GM10266 (cell line): ENCODE measurements at regions not wholly inside any gene's neighbourhood (a gene's known extent, or its start where the extent isn't known, plus 50 kb on each side); places are given as distances from the start of the nearest gene placed in this dataset.

Experiments
- DNase-seq: peaks from one replicate; pipeline ENCODE4 v3.0.0; 2012; ENCODE audit errors: extremely low spot score
- TF ChIP-seq, protein P1 (sequence below): IDR thresholded peaks from 2 replicates; pipeline ENCODE4 v1.5.1; 2012; ENCODE audit warnings: mild to moderate bottlenecking, low read depth; ENCODE audit not compliant: control insufficient read depth, insufficient read depth; ENCODE audit errors: missing control alignments

DNA sequence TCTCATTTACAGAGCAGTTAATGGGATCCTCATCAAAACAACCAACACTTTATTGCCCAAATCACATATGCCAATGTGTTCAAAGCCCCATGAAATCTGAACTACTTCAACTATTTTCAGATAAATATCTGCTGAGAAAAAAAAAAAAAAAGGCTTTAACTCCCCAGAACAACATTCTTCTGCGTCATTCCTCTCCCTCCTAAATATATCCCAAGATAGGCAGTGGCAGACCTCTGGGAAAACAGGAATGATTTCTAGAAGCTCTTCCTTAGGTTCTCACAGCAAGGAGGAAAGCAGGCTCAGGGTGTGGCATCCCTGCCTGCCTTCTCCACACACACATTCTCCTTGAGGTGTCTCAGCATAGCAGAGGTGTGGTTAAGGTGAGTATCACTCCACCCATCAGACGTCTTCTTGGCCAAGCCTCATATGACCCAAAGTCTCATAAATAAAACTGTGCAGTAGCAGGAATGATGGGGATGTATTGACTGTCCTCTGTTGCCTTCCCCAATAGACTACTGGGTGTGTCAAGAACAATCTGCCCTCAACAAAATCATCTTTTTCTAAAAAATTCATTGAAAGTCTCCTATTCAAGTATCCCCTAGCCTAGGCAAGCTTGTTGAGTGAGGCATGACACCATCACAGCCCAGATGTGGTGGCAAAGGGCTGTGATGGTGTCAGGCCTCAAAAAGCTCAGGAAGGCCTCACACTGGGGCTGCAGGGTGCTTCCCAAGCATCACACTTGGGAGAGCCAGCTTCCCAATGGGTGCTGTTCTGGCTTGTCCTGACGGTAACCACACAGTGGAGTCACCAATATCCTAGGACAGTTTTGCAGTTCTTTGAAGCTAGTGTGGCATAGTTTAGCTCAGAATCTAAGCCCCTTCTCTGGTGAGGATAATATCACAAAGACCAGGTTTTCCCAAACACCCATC is 135.4 kb upstream of the SOX9 start:
- TF ChIP-seq, protein P1, sequence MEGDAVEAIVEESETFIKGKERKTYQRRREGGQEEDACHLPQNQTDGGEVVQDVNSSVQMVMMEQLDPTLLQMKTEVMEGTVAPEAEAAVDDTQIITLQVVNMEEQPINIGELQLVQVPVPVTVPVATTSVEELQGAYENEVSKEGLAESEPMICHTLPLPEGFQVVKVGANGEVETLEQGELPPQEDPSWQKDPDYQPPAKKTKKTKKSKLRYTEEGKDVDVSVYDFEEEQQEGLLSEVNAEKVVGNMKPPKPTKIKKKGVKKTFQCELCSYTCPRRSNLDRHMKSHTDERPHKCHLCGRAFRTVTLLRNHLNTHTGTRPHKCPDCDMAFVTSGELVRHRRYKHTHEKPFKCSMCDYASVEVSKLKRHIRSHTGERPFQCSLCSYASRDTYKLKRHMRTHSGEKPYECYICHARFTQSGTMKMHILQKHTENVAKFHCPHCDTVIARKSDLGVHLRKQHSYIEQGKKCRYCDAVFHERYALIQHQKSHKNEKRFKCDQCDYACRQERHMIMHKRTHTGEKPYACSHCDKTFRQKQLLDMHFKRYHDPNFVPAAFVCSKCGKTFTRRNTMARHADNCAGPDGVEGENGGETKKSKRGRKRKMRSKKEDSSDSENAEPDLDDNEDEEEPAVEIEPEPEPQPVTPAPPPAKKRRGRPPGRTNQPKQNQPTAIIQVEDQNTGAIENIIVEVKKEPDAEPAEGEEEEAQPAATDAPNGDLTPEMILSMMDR = no peak
- no peak for DNase-seq

DNA sequence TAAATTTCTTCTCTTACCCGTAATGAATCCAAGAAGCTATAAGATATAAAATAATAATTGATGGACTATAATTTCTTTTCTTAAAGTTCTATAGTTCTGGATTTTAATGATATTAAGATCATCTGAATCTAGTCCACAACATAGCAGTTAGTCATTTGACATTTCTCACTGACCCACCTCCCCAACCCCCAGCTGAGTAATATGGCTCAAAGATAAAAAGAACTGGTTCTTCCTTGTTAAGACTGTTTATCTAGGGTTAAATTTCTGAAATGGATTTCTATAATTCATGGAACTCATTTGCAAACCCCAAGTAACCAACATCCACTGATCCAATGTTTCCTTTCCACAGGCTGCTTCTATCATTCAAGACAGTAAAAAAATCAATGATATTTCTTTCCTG is 133.9 kb upstream of the SOX9 start:
- no peak for DNase-seq
- TF ChIP-seq, protein P1 = no peak

DNA sequence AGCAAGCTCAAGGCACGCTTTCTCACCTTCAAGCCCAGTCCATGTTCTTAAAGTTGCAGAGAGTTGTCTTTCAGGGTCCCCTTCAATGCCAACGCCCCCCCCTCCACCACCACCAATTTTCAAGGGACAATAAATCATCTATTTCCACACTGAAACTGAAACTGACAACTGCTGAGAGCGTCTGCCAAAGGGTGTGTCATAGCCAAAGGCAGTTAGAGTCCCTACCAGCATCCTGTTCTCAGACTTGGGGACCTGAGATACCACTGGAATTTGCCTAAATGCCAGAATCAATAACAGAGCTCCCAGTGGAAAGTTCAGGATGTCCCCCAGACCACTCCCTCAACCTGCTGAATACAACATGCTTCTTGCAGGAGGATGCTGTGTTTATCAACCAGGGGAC is 133.2 kb upstream of the SOX9 start:
- TF ChIP-seq, protein P1 = no peak
- no peak for DNase-seq

DNA sequence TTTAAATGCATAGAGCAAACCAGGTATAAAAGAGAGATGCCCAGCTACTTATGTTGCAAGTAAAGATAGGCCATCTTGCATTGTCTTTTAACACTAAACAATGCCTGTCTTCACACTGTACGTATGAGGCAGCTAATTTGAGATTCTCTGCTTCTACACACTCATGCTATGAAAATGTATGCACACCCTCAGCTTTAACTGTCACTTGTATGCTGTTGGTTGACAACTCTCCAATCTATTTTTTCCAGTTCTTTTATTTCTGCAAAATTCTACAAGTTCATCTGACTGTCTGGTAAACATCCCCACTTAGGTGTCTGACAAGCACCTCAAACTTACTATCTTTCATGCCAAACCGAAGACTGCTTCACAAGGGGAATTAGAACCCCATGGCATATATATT is 131.7 kb upstream of the SOX9 start:
- TF ChIP-seq, protein P1 = no peak
- DNase-seq = no peak

DNA sequence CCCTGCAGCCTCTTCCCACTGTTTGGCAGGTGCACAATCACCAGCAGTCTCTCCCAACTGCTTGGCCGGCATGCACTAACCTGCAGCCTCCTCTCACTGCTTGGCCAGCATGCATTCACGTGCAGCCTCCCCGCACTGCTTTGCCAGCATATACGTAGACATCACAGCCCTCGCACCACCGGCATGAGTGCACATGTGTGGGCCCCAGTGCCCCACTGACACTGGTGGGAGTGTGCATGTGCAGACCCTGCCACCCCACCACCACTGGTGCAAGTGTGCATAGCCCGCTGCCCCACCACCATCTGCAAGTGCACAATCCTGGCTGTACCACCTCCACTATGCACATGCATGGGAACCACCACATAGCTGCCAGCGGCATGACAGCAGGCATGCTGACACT is 127.5 kb upstream of the SOX9 start:
- TF ChIP-seq, protein P1 = no peak
- DNase-seq = no peak

DNA sequence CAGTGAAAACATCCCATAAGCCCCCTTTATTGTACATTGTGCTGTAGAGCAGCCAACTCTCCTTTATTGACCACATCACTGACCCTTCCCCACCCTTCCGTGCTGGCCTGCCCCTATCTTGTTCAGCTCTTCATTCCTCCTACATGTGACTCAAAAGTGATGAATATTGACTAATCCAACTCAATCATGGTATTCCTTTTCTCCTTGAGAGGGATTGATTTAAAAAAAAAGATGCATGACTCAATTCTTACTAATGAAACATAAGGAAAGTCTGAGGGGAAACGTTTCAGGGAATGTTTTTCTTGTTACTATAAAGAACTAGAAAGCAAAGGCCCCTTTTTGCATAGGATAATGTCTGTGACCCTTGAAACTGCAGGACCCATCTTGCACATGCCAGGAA is 125.2 kb upstream of the SOX9 start:
- TF ChIP-seq, protein P1 = no peak
- DNase-seq = no peak

DNA sequence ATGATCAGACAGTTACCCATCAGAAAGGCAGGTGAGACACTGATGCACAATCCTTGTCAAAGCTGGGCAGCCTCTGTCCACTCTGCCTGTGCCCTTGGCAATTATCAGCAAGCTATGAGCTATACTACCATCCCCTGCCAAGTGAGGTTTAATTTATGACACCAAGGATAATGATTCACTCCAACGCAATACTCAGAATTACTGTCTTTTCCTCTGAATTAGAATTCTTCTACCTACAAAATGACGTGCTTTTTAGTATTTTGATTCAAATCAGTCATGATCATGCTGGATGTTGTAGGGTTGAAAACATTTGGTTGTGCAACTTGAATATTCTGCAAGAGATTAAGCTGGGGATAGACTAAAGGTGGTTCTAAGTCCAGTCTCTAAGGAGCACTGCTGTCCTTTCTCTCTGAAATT is 116.8 kb upstream of the SOX9 start:
- TF ChIP-seq, protein P1 = no peak
- DNase-seq = no peak
